ENCODE measurements at regions not wholly inside any gene's neighbourhood (a gene's known extent, or its start where the extent isn't known, plus 50 kb on each side); places are given as distances from the start of the nearest gene placed in this dataset.
"Not testable (repeated sequence)": the region's sequence is repeated elsewhere in the genome, so short reads cannot be mapped to it uniquely, and the experiment has no call there.

- Mint-ChIP-seq H3K4me3 (no peak overlapping the region), H3K27ac (no peak overlapping the region), H3K4me1 (ENCODE audit: low read depth in 2 of 2) (no peaks in the 10 kb centered on the region), H3K27me3 (no peaks in the 10 kb centered on the region), H3K9me3 (peaks cover 8% of the 10 kb centered on the region), H3K36me3 (peaks cover 5% of the 10 kb centered on the region)
- DNase-seq (ENCODE audit: low spot score), result no peak
- no peak for ATAC-seq
Observed at GRCh38 chr2:126085011-126085795, 570.8 kb upstream of the GYPC start.

DNA sequence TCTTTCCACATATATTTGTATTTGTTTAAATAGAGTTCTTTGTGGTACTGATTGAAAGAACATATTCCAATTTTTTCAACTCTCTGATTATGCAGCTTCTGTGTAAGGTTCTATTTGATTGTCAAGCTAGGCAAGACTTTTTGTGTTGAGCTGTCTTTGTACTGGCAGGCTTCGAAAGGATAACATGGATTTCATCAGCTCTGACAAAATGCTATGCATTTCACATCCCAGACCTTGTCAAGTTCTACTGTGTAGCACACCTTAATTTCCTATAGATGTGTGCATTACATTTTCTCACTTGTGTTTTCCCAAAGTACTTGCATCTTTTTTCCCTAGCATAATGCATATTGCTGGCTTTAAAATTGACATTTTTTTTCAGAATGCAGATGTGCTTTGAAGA is 555.0 kb upstream of the GYPC start:
- Mint-ChIP-seq H3K4me3 (no peak overlapping the region), H3K27ac (no peak overlapping the region), H3K27me3 (no peaks in the 10 kb centered on the region), H3K36me3 (no peaks in the 10 kb centered on the region), H3K9me3 (peaks cover 4% of the 10 kb centered on the region), H3K4me1 (ENCODE audit: low read depth in 2 of 2) (no peaks in the 10 kb centered on the region)
- DNase-seq (ENCODE audit: low spot score), result no peak
- no peak for ATAC-seq

- Mint-ChIP-seq H3K36me3 (no peaks in the 10 kb centered on the region), H3K4me3 (no peak overlapping the region), H3K9me3 (peaks cover 19% of the 10 kb centered on the region), H3K27me3 (no peaks in the 10 kb centered on the region), H3K27ac (no peak overlapping the region), H3K4me1 (ENCODE audit: low read depth in 2 of 2) (no peaks in the 10 kb centered on the region)
- DNase-seq (ENCODE audit: low spot score) (no peak), ATAC-seq (no peak)
Observed at GRCh38 chr2:126106006-126106405, 550.0 kb upstream of the GYPC start.

GRCh38 chr2:126107883-126108282 is 548.1 kb upstream of the GYPC start:
- no peak overlapping the region for H3K4me3 Mint-ChIP-seq
- no peaks in the 10 kb centered on the region for H3K27me3 Mint-ChIP-seq
- H3K9me3 Mint-ChIP-seq, result peaks cover 20% of the 10 kb centered on the region
- H3K36me3 Mint-ChIP-seq, result no peaks in the 10 kb centered on the region
- DNase-seq (ENCODE audit: low spot score) (no peak), ATAC-seq (no peak)
- H3K4me1 Mint-ChIP-seq (ENCODE audit: low read depth in 2 of 2), result no peaks in the 10 kb centered on the region
- no peak overlapping the region for H3K27ac Mint-ChIP-seq

DNA sequence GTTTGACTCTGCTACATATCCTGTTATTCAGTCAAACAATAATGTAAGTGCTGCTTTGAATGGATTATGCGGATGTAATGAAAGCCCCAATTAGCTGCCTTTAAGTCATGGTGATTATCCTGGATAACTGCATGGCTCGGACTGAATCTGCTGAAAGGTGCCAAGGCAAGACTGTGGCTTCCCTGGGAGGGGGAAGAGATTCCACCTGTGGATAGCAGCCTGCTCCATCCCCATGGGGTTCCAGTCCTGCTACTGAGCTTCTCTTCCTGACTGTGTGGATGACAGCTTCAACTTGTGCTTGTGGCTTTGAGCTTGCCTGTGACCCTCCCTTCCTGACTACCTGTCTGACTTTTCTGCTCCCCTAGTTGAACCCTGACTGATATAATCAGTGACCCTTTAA is 540.0 kb upstream of the GYPC start:
- Mint-ChIP-seq H3K36me3 (no peaks in the 10 kb centered on the region), H3K4me1 (ENCODE audit: low read depth in 2 of 2) (no peaks in the 10 kb centered on the region), H3K4me3 (no peak overlapping the region), H3K27me3 (no peaks in the 10 kb centered on the region), H3K9me3 (peaks cover 7% of the 10 kb centered on the region), H3K27ac (no peak overlapping the region)
- DNase-seq (ENCODE audit: low spot score) (no peak), ATAC-seq (no peak)

DNA sequence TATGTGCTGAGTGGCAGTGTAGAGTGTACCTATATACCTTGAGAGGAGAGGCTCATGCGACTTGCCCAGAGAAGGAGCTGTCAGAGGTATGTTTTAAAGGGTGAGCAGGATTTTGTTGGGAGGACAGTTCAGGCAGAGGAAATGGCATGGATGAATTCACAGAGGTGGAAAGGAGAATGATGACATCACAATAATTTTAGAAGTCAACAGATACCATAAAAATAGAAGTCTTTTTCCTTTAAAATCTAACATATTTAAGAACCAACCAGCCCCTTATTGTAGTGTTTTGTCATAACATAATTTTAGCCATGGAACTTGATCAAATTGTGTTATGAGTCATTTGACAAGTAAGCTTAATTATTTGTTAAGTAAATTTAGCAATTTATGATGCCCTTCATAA is 538.1 kb upstream of the GYPC start:
- Mint-ChIP-seq H3K4me3 (no peak overlapping the region), H3K27me3 (no peaks in the 10 kb centered on the region), H3K27ac (no peak overlapping the region), H3K4me1 (ENCODE audit: low read depth in 2 of 2) (no peaks in the 10 kb centered on the region), H3K9me3 (peaks cover 9% of the 10 kb centered on the region), H3K36me3 (no peaks in the 10 kb centered on the region)
- no peak for ATAC-seq
- DNase-seq (ENCODE audit: low spot score), result no peak

DNA sequence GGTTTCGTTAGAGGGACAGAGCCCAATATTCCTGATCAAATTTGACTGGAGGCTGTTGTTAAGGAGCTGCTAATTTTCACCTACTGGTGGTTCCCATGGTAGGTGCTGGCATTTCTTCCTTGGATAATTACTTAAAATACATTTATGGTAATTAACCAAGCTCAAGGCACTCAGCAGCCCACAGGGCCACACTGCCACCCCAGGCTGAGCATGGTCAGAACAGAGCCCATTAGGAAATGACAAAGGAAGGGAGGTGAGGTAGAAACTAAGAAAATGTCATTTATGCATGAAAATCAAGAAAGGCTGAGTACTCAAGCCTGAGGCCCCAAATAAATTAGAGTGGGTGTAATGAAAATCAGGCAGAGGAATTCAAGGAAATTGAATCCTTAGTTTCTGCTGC is 510.2 kb upstream of the GYPC start:
- Mint-ChIP-seq H3K9me3 (peaks cover 21% of the 10 kb centered on the region), H3K27ac (no peak overlapping the region), H3K4me1 (ENCODE audit: low read depth in 2 of 2) (no peaks in the 10 kb centered on the region), H3K4me3 (no peak overlapping the region), H3K36me3 (peaks cover 5% of the 10 kb centered on the region), H3K27me3 (no peaks in the 10 kb centered on the region)
- DNase-seq (ENCODE audit: low spot score), result no peak
- ATAC-seq, result no peak

- ATAC-seq (no peak), DNase-seq (ENCODE audit: low spot score) (no peak)
- no peaks in the 10 kb centered on the region for H3K4me1 Mint-ChIP-seq (ENCODE audit: low read depth in 2 of 2)
- no peaks in the 10 kb centered on the region for H3K27me3 Mint-ChIP-seq
- H3K27ac Mint-ChIP-seq, result no peak overlapping the region
- no peak overlapping the region for H3K4me3 Mint-ChIP-seq
- H3K36me3 Mint-ChIP-seq, result peaks cover 6% of the 10 kb centered on the region
- peaks cover 22% of the 10 kb centered on the region for H3K9me3 Mint-ChIP-seq
Observed at GRCh38 chr2:126154256-126154785, 501.6 kb upstream of the GYPC start.

DNA sequence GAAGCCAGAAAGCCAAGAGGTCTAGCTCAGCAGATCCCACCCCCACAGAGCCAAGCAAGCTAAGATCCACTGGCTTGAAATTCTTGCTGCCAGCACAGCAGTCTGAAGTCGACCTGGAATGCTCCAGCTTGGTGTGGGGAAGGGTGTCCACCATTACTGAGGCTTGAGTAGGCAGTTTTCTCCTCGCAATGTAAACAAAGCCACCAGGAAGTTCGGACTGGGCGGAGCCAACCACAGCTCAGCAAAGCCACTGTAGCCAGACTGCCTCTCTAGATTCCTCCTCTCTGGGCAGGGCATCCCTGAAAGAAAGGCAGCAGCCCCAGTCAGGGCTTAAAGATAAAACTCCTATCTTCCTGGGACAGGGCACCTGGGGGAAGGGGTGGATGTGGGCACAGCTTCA is 495.0 kb upstream of the GYPC start:
- not testable (repeated sequence) for H3K4me1 Mint-ChIP-seq (ENCODE audit: low read depth in 2 of 2); DNase-seq (ENCODE audit: low spot score); H3K27me3 Mint-ChIP-seq; ATAC-seq; H3K4me3 Mint-ChIP-seq; H3K27ac Mint-ChIP-seq
- Mint-ChIP-seq H3K36me3 (peaks cover 11% of the 10 kb centered on the region), H3K9me3 (peaks cover 34% of the 10 kb centered on the region)

- no peaks in the 10 kb centered on the region for H3K9me3 Mint-ChIP-seq
- H3K27ac Mint-ChIP-seq, result no peak overlapping the region
- no peaks in the 10 kb centered on the region for H3K36me3 Mint-ChIP-seq
- H3K27me3 Mint-ChIP-seq, result no peaks in the 10 kb centered on the region
- H3K4me3 Mint-ChIP-seq, result no peak overlapping the region
- no peaks in the 10 kb centered on the region for H3K4me1 Mint-ChIP-seq (ENCODE audit: low read depth in 2 of 2)
- ATAC-seq, result no peak
- DNase-seq (ENCODE audit: low spot score), result no peak
Observed at GRCh38 chr2:126172631-126173184, 483.2 kb upstream of the GYPC start.

GRCh38 chr2:126175222-126175621 is 480.7 kb upstream of the GYPC start:
- Mint-ChIP-seq H3K27ac (no peak overlapping the region), H3K27me3 (no peaks in the 10 kb centered on the region), H3K9me3 (no peaks in the 10 kb centered on the region), H3K4me3 (no peak overlapping the region), H3K36me3 (no peaks in the 10 kb centered on the region), H3K4me1 (ENCODE audit: low read depth in 2 of 2) (no peaks in the 10 kb centered on the region)
- DNase-seq (ENCODE audit: low spot score) (no peak), ATAC-seq (no peak)

GRCh38 chr2:126177479-126177878 is 478.5 kb upstream of the GYPC start:
- no peaks in the 10 kb centered on the region for H3K9me3 Mint-ChIP-seq
- no peak overlapping the region for H3K4me3 Mint-ChIP-seq
- no peaks in the 10 kb centered on the region for H3K27me3 Mint-ChIP-seq
- ATAC-seq (no peak), DNase-seq (ENCODE audit: low spot score) (no peak)
- H3K36me3 Mint-ChIP-seq, result no peaks in the 10 kb centered on the region
- H3K4me1 Mint-ChIP-seq (ENCODE audit: low read depth in 2 of 2), result no peaks in the 10 kb centered on the region
- no peak overlapping the region for H3K27ac Mint-ChIP-seq

GRCh38 chr2:126187668-126188067 is 468.3 kb upstream of the GYPC start:
- Mint-ChIP-seq H3K27me3 (no peaks in the 10 kb centered on the region), H3K4me3 (no peak overlapping the region), H3K27ac (no peak overlapping the region), H3K9me3 (peaks cover 9% of the 10 kb centered on the region), H3K4me1 (ENCODE audit: low read depth in 2 of 2) (no peaks in the 10 kb centered on the region), H3K36me3 (no peaks in the 10 kb centered on the region)
- ATAC-seq (no peak), DNase-seq (ENCODE audit: low spot score) (no peak)

DNA sequence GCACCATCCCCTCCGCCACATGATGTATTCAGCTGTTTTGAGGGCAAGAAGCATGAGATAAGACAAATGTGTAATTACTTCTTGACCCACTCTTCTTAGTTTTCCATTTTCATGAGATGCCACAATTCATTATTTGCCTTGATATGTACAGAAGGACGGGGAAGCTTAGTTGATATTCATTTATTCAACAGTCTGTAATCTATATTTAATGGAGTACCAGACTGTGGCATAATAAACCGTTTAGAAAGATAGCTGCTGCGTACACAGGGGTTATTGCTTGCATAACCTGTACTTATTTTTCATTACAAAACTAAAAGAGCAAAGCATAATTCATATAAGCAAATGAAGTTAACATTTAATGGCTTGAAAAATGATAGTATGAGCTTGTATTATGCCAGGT is 466.4 kb upstream of the GYPC start:
- no peaks in the 10 kb centered on the region for H3K27me3 Mint-ChIP-seq
- DNase-seq (ENCODE audit: low spot score) (no peak), ATAC-seq (no peak)
- H3K4me1 Mint-ChIP-seq (ENCODE audit: low read depth in 2 of 2), result no peaks in the 10 kb centered on the region
- no peak overlapping the region for H3K4me3 Mint-ChIP-seq
- no peaks in the 10 kb centered on the region for H3K36me3 Mint-ChIP-seq
- H3K27ac Mint-ChIP-seq, result no peak overlapping the region
- H3K9me3 Mint-ChIP-seq, result peaks cover 9% of the 10 kb centered on the region

DNA sequence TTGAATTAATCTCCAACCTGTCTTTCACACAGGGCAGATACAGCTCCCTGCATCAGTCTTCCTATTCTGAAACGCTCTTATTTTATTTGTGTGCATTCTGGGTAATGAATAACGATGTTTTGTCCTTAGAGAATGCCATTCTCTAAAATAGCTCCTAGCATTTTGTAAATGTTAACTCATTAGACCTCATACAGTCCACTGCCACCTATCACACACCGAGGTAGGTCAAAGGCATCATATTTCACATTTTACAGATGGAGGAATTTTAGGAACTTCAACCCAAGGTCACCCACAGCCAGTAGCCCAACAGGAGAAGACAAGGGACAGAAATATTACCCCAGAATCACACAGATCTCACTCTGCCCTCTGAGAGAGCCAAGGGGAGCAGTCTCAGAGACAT is 455.4 kb upstream of the GYPC start:
- Mint-ChIP-seq H3K9me3 (peaks cover 9% of the 10 kb centered on the region), H3K4me3 (no peak overlapping the region), H3K36me3 (no peaks in the 10 kb centered on the region), H3K27me3 (no peaks in the 10 kb centered on the region), H3K4me1 (ENCODE audit: low read depth in 2 of 2) (no peaks in the 10 kb centered on the region), H3K27ac (no peak overlapping the region)
- ATAC-seq (no peak), DNase-seq (ENCODE audit: low spot score) (no peak)

Data from natural killer cell treated with Interleukin-12 subunit alpha and Interleukin-12 subunit beta and Interleukin-15 and Interleukin-18, amount 100 ng/mL, for 72 hours (primary cell).